Panc1 (cell line): ENCODE measurements at regions not wholly inside any gene's neighbourhood (a gene's known extent, or its start where the extent isn't known, plus 50 kb on each side); places are given as distances from the start of the nearest gene placed in this dataset.

Source experiments
- ATAC-seq: fragments of 200-7000 bp; cut with Tn5 transposase; 2 replicates; pipeline ENCODE4 v1.9.1; 2020; ENCODE audit warnings: mild to moderate bottlenecking, moderate library complexity
- BruUV-seq: library from RNA; stranded (reverse); fragments of 400-500 nt; replicated peaks from 2 replicates; lab custom pipeline; 2021; lab: Mats Ljungman, UMichigan
- CTCF ChIA-PET: fragments of 300-600 bp; sonication (Branson Sonifier 250); formaldehyde crosslinking; loops from one replicate; lab custom pipeline; 2022; ENCODE audit warnings: antibody characterized with exemption; lab: Charles Lee
- POLR2A ChIA-PET: fragments of 300-600 bp; sonication (Branson Sonifier 250); formaldehyde crosslinking; loops from one replicate; lab custom pipeline; 2022; ENCODE audit warnings: antibody characterized with exemption; lab: Charles Lee
- DNase-seq: peaks from one replicate; pipeline ENCODE4 v3.0.0-alpha.2; 2010; ENCODE audit warnings: low read depth, low spot score
- H3K27ac ChIP-seq: 2 replicates; pipeline ENCODE4 v1.5.1; 2011; ENCODE audit warnings: mild to moderate bottlenecking, low read length, inconsistent platforms
- H3K27me3 ChIP-seq: fragments of 200-500 bp; sonication (Bioruptor generic); 2 replicates; pipeline ENCODE4 v1.6.0; 2014; ENCODE audit warnings: low read length, inconsistent platforms; ENCODE audit not compliant: control insufficient read depth, insufficient read depth
- H3K36me3 ChIP-seq: fragments of 200-500 bp; sonication (Bioruptor generic); 2 replicates; pipeline ENCODE4 v1.5.1; 2014; ENCODE audit warnings: inconsistent platforms, mild to moderate bottlenecking, low read length, moderate library complexity; ENCODE audit not compliant: control insufficient read depth, insufficient read depth
- H3K4me1 ChIP-seq: 2 replicates; pipeline ENCODE4 v1.5.1; 2011; ENCODE audit warnings: inconsistent platforms, mild to moderate bottlenecking, low read length, moderate library complexity; ENCODE audit not compliant: control insufficient read depth, insufficient read depth
- H3K4me3 ChIP-seq, 2 experiments: 2 replicates each; pipeline ENCODE4 v1.5.1; 2011 to 2012; ENCODE audit warnings: low read depth in 2 of 2, low read length in 2 of 2, mild to moderate bottlenecking in 2 of 2, inconsistent platforms in 1 of 2, moderate library complexity in 1 of 2
- H3K9me3 ChIP-seq: fragments of 200-500 bp; sonication (Bioruptor generic); 2 replicates; pipeline ENCODE4 v1.5.1; 2014; ENCODE audit warnings: low read depth, mild to moderate bottlenecking, inconsistent platforms, low read length, moderate library complexity; ENCODE audit not compliant: control insufficient read depth, insufficient read depth
- CTCF ChIP-seq: fragments of 450-650 bp; IDR thresholded peaks from 2 replicates; pipeline ENCODE4 v1.5.1; 2017; ENCODE audit warnings: mild to moderate bottlenecking
- POLR2AphosphoS5 ChIP-seq: IDR thresholded peaks from 2 replicates; pipeline ENCODE4 v1.6.1; 2012; ENCODE audit warnings: mild to moderate bottlenecking, low read depth, low read length, moderate library complexity
- REST ChIP-seq, 2 experiments: IDR thresholded peaks; 2 replicates each; pipeline ENCODE4 v1.6.1; 2011 to 2012; ENCODE audit warnings: low read depth in 2 of 2, control low read depth in 1 of 2, low read length in 1 of 2, mild to moderate bottlenecking in 1 of 2, moderate library complexity in 1 of 2; ENCODE audit not compliant: insufficient read depth in 1 of 2
- SIN3A ChIP-seq: IDR thresholded peaks from 2 replicates; pipeline ENCODE4 v1.6.1; 2012; ENCODE audit warnings: low read depth, mild to moderate bottlenecking, low read length, moderate library complexity, borderline replicate concordance; ENCODE audit not compliant: insufficient read depth
- TCF7L2 ChIP-seq: IDR thresholded peaks from 2 replicates; pipeline ENCODE4 v1.6.1; 2011; ENCODE audit warnings: mild to moderate bottlenecking, low read depth, low read length, inconsistent platforms
- in situ Hi-C: cut with HindIII; loops from 2 replicates; pipeline ENCODE4 v1.10.0; 2016; ENCODE audit warnings: low sequenced_read_pairs, low pct_unique_long_range_greater_than_20kb
- intact Hi-C: fragments of 100-400 bp; cut with micrococcal nuclease; formaldehyde crosslinking; loops from one replicate; pipeline ENCODE4 v1.10.0; 2022; ENCODE audit not compliant: unreplicated experiment

- POLR2A ChIA-PET, result no interaction called here
- in situ Hi-C loops, result no loop called here
Measured at GRCh38 chr3:83140983-83141382, 1379.5 kb upstream of the GBE1 start.

GRCh38 chr3:83131236-83131635 is 1369.8 kb upstream of the GBE1 start:
- no peak overlapping the region for H3K4me3 ChIP-seq
- H3K36me3 ChIP-seq, result no peaks in the 10 kb centered on the region
- no peak for TF ChIP-seq POLR2AphosphoS5
- TF ChIP-seq CTCF, result no peak
- TF ChIP-seq SIN3A, result no peak
- no peak for TF ChIP-seq REST (IDR thresholded peaks at IDR 0.05; ENCODE audit: insufficient read depth in 1 of 2, low read depth in 2 of 2, low read length in 1 of 2)
- TF ChIP-seq TCF7L2, result no peak
- in situ Hi-C loops, result no loop called here
- ATAC-seq (no peak), DNase-seq (no peak)
- H3K4me1 ChIP-seq, result no peaks in the 10 kb centered on the region
- H3K9me3 ChIP-seq, result no peaks in the 10 kb centered on the region
- CTCF ChIA-PET, result no interaction called here
- POLR2A ChIA-PET, result no interaction called here
- no peaks in the 10 kb centered on the region for H3K27me3 ChIP-seq
- no peak overlapping the region for H3K27ac ChIP-seq
- intact Hi-C loops, result no loop called here
- BruUV-seq, result no TSS peak

More at GRCh38 chr3:83140983-83141382, 1379.5 kb upstream of the GBE1 start:
- Histone ChIP-seq H3K27me3 (no peaks in the 10 kb centered on the region), H3K4me1 (no peaks in the 10 kb centered on the region), H3K36me3 (no peaks in the 10 kb centered on the region), H3K27ac (no peak overlapping the region), H3K9me3 (no peaks in the 10 kb centered on the region), H3K4me3 (no peak overlapping the region)
- intact Hi-C loops, result no loop called here
- ATAC-seq, result no peak
- CTCF ChIA-PET, result no interaction called here
- TF ChIP-seq CTCF (no peak), SIN3A (no peak), POLR2AphosphoS5 (no peak), TCF7L2 (no peak), REST (IDR thresholded peaks at IDR 0.05; ENCODE audit: insufficient read depth in 1 of 2, low read depth in 2 of 2, low read length in 1 of 2) (no peak)
- no peak for DNase-seq
- BruUV-seq, result no TSS peak
